HL-60 (cell line): ENCODE measurements at regions not wholly inside any gene's neighbourhood (a gene's known extent, or its start where the extent isn't known, plus 50 kb on each side); places are given as distances from the start of the nearest gene placed in this dataset.

Experiments
- POLR2AphosphoS5 ChIP-seq: IDR thresholded peaks from 2 replicates; pipeline ENCODE4 v1.6.1; 2012; ENCODE audit warnings: low read depth
- SPI1 ChIP-seq: IDR thresholded peaks from 2 replicates; pipeline ENCODE4 v1.6.1; 2012; ENCODE audit warnings: low read depth, mild to moderate bottlenecking, borderline replicate concordance
- TF ChIP-seq, protein P1 (sequence below): IDR thresholded peaks from one replicate; pipeline ENCODE4 v1.5.1; 2011; ENCODE audit warnings: low read length, control low read depth, inconsistent platforms; ENCODE audit not compliant: insufficient read depth
- TF ChIP-seq, protein P2 (sequence below): IDR thresholded peaks from 2 replicates; pipeline ENCODE4 v1.6.1; 2012; ENCODE audit warnings: low read depth; ENCODE audit not compliant: insufficient replicate concordance

DNA sequence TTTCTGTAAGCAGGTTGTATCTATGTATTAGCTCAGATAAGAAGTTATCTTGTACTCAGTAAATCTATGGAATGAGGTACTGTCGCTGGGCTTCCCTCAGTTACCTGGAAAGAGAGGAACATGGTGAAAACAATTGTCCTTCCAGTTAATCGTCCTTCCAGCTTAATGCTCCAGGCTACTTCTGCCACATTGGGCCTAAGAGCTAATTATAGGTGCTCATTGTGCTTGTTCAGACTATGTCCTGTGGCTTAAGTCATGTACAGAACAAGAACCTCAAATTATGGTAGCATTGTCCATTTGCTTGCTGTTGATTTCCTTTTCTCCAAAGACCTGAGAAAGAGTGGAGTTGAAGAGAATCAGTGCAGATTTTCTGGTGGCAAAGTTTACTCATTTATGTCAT, 86.1 kb upstream of the MBL2 start:
- TF ChIP-seq, protein P1, sequence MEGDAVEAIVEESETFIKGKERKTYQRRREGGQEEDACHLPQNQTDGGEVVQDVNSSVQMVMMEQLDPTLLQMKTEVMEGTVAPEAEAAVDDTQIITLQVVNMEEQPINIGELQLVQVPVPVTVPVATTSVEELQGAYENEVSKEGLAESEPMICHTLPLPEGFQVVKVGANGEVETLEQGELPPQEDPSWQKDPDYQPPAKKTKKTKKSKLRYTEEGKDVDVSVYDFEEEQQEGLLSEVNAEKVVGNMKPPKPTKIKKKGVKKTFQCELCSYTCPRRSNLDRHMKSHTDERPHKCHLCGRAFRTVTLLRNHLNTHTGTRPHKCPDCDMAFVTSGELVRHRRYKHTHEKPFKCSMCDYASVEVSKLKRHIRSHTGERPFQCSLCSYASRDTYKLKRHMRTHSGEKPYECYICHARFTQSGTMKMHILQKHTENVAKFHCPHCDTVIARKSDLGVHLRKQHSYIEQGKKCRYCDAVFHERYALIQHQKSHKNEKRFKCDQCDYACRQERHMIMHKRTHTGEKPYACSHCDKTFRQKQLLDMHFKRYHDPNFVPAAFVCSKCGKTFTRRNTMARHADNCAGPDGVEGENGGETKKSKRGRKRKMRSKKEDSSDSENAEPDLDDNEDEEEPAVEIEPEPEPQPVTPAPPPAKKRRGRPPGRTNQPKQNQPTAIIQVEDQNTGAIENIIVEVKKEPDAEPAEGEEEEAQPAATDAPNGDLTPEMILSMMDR = no peak
- no peak for TF ChIP-seq POLR2AphosphoS5
- TF ChIP-seq, protein P2, sequence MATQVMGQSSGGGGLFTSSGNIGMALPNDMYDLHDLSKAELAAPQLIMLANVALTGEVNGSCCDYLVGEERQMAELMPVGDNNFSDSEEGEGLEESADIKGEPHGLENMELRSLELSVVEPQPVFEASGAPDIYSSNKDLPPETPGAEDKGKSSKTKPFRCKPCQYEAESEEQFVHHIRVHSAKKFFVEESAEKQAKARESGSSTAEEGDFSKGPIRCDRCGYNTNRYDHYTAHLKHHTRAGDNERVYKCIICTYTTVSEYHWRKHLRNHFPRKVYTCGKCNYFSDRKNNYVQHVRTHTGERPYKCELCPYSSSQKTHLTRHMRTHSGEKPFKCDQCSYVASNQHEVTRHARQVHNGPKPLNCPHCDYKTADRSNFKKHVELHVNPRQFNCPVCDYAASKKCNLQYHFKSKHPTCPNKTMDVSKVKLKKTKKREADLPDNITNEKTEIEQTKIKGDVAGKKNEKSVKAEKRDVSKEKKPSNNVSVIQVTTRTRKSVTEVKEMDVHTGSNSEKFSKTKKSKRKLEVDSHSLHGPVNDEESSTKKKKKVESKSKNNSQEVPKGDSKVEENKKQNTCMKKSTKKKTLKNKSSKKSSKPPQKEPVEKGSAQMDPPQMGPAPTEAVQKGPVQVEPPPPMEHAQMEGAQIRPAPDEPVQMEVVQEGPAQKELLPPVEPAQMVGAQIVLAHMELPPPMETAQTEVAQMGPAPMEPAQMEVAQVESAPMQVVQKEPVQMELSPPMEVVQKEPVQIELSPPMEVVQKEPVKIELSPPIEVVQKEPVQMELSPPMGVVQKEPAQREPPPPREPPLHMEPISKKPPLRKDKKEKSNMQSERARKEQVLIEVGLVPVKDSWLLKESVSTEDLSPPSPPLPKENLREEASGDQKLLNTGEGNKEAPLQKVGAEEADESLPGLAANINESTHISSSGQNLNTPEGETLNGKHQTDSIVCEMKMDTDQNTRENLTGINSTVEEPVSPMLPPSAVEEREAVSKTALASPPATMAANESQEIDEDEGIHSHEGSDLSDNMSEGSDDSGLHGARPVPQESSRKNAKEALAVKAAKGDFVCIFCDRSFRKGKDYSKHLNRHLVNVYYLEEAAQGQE = no peak
- no peak for TF ChIP-seq SPI1
